ENCODE measurements at regions not wholly inside any gene's neighbourhood (a gene's known extent, or its start where the extent isn't known, plus 50 kb on each side); places are given as distances from the start of the nearest gene placed in this dataset.

DNA sequence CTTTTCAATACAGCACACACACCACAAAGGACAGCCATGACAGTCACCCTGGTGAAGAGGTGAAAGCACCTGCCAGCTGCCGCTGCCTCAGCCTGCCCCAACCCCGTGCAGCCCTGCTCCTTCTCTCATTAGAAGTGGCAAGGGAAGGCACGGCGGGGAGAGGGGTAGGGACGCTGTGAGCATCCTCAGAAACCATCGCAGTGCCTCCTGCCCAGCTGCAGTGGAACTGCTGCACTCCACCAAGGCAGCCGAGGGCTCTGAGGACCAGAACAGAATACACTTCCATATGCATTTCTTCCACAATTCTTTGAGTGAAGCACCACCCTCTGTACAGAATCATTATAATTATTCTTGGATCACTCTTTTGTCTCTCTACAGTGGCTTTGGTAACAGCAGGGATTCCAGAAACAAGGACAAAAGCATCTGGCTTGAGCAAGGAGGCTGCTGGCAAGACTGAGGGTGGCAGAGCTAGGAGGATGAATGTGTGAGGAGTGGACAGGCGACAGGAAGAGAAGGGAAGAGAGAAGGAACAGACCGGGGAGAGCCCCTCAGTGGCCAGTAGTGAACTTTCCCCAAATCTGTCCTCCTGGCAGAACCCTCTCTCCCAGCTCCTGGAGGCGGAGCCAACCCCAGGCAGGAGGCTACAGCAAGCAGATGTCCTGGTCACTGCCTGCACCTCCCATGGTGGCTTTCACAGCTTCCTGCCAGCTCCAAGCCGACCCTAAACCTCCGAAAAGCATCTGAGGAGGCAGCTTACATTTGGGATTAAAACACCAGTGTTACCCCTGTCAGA lies 73.2 kb downstream of the MTNR1A start:
- no peak overlapping the region for H3K4me3 ChIP-seq (ENCODE audit: low read depth, low read length)
- TF ChIP-seq, protein P1, sequence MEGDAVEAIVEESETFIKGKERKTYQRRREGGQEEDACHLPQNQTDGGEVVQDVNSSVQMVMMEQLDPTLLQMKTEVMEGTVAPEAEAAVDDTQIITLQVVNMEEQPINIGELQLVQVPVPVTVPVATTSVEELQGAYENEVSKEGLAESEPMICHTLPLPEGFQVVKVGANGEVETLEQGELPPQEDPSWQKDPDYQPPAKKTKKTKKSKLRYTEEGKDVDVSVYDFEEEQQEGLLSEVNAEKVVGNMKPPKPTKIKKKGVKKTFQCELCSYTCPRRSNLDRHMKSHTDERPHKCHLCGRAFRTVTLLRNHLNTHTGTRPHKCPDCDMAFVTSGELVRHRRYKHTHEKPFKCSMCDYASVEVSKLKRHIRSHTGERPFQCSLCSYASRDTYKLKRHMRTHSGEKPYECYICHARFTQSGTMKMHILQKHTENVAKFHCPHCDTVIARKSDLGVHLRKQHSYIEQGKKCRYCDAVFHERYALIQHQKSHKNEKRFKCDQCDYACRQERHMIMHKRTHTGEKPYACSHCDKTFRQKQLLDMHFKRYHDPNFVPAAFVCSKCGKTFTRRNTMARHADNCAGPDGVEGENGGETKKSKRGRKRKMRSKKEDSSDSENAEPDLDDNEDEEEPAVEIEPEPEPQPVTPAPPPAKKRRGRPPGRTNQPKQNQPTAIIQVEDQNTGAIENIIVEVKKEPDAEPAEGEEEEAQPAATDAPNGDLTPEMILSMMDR (IDR thresholded peaks at IDR 0.05; ENCODE audit: control insufficient read depth, extremely low read depth, insufficient read depth), result no peak
- DNase-seq (ENCODE audit: low read depth), result no peak

DNA sequence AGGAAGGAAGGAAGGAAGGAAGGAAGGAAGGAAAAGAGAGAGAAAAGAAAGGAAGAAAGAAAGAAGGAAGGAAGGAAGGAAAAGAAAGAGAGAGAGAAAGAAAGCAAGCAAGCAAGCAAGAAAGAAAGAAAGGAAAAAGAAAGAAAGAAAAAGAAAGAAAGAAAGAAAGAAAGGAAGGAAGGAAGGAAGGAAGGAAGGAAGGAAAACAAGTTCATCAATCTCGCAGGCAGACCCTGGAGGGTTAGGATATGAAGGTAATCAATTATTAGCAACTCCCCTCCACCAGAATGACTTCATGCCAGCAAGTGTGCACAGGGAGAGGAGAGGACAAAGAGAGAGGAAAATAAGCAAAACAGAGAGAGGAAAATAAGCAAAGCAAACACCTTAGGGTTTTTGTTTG lies 80.2 kb downstream of the MTNR1A start:
- TF ChIP-seq, protein P1 (IDR thresholded peaks at IDR 0.05; ENCODE audit: control insufficient read depth, extremely low read depth, insufficient read depth), result no peak
- no peak for DNase-seq (ENCODE audit: low read depth)
- H3K4me3 ChIP-seq (ENCODE audit: low read depth, low read length), result no peak overlapping the region

DNA sequence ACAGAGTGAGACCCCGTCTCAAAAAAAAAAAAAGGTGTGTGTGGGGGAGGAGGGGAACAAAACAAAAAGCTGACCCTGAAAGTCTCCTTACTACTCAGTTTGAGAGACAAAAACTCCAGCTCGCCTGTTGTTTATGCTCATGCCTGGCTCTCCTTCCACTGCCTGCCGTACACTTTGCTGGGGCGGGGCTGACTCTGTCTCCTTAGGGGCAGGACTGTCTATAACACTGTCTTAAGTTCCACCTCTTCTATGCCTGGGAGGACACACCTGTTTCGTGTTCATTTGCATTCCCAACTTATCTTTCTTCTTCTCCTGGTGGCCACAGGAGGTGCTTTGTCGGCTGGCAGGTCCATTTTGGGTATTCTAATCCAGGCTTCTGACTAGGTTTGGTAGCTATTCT lies 81.4 kb downstream of the MTNR1A start:
- TF ChIP-seq, protein P1 (IDR thresholded peaks at IDR 0.05; ENCODE audit: control insufficient read depth, extremely low read depth, insufficient read depth), result no peak
- DNase-seq (ENCODE audit: low read depth), result no peak
- H3K4me3 ChIP-seq (ENCODE audit: low read depth, low read length), result no peak overlapping the region

DNA sequence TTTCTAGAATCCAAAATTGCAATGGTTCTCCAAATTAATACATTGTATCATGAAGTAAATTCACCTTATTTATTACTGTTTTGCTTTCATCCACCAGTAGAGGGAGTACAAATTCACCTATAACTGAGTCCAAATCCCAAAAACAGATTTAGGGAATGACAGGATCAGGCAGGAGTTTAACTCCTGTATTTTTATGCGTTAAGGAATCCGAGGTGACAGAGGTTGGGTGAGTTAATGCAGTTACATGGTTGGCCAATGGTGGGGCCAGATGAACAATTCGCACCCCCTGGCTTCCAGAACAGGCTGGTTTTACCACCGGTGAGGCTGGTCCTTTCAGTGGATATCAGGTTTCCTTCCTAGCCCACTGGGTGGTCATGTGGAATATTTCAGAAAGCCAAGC lies 82.4 kb downstream of the MTNR1A start:
- peak; percentile 18 for DNase-seq (ENCODE audit: low read depth)
- H3K4me3 ChIP-seq (ENCODE audit: low read depth, low read length), result no peak overlapping the region
- TF ChIP-seq, protein P1 (IDR thresholded peaks at IDR 0.05; ENCODE audit: control insufficient read depth, extremely low read depth, insufficient read depth), result peak; percentile 65

DNA sequence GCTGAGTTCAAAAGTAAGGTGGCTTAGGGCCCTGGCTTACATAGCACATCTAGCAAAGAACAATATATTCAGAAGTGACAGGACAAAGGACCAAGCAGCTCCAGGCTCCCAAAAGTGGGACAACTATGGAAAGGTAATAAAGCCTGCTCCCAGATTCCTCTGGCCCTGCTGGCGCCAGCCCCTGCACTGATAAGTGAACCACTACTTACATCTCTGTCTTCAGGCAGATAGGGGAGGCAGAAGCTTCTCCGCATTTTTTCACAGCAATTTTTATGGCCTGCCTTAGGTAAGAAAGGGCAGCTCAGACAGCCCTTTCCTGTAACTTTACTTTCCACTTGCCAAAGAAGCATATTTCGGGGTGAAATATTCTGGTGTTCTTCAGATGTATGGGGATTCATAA lies 83.9 kb downstream of the MTNR1A start:
- TF ChIP-seq, protein P1 (IDR thresholded peaks at IDR 0.05; ENCODE audit: control insufficient read depth, extremely low read depth, insufficient read depth), result no peak
- no peak overlapping the region for H3K4me3 ChIP-seq (ENCODE audit: low read depth, low read length)
- no peak for DNase-seq (ENCODE audit: low read depth)

DNA sequence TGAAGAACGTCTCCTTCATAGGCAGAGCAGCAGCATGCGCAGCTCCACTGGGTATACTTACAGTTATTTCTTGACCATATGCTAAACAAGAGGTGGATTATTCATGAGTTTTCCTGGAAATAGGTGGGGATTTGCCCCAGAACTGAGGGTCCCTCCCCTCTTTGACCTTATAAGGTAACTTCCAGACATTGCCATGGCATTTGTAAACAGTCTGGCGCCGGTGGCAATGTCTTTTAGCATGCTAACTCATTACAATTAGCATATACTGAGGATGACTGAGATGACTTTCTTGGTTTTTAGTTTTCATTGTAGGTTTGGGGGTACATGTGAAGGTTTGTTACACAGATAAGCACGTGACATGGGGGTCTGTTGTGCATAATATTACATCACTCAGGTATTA lies 97.3 kb downstream of the MTNR1A start:
- TF ChIP-seq, protein P1 (IDR thresholded peaks at IDR 0.05; ENCODE audit: control insufficient read depth, extremely low read depth, insufficient read depth), result no peak
- DNase-seq (ENCODE audit: low read depth), result no peak
- H3K4me3 ChIP-seq (ENCODE audit: low read depth, low read length), result no peak overlapping the region

DNA sequence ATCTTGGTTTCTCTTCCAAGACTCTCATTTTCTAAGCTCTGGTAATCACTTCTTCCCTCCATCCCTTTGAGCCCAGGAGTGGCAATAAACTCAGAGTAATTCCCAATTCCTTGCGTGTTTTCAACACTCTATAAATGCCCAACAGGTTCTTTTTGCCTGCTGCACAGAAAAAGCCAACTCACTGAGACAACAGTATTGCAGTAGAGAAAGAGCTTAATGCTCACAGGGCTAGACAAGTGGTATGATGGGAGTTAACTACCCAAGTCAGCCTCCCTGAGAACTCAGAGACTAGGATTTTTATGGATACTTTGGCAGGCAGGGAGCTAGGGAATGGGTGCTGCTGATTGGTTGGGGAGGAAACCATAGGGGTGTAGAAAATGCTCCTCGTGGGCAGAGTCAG lies 103.4 kb downstream of the MTNR1A start:
- H3K4me3 ChIP-seq (ENCODE audit: low read depth, low read length), result no peak overlapping the region
- TF ChIP-seq, protein P1 (IDR thresholded peaks at IDR 0.05; ENCODE audit: control insufficient read depth, extremely low read depth, insufficient read depth), result no peak
- DNase-seq (ENCODE audit: low read depth), result no peak
